ENCODE measurements at regions not wholly inside any gene's neighbourhood (a gene's known extent, or its start where the extent isn't known, plus 50 kb on each side); places are given as distances from the start of the nearest gene placed in this dataset.
"Not testable (repeated sequence)": the region's sequence is repeated elsewhere in the genome, so short reads cannot be mapped to it uniquely, and the experiment has no call there.

- DNase-seq (ENCODE audit: extremely low read depth, low read depth, low spot score) = no peak
Measured at GRCh38 chr4:189533603-189534002, 407.1 kb upstream of the FRG1 start.

GRCh38 chr4:189547559-189547958, 393.1 kb upstream of the FRG1 start:
- no peak for DNase-seq (ENCODE audit: extremely low read depth, low read depth, low spot score)

- no peak for DNase-seq (ENCODE audit: extremely low read depth, low read depth, low spot score)
Measured at GRCh38 chr4:189548484-189549125, 392.1 kb upstream of the FRG1 start.

- not testable (repeated sequence) for DNase-seq (ENCODE audit: extremely low read depth, low read depth, low spot score)
Measured at GRCh38 chr4:189551931-189552670, 388.6 kb upstream of the FRG1 start.

GRCh38 chr4:189560605-189561004, 380.1 kb upstream of the FRG1 start:
- not testable (repeated sequence) for DNase-seq (ENCODE audit: extremely low read depth, low read depth, low spot score)

- DNase-seq (ENCODE audit: extremely low read depth, low read depth, low spot score) = not testable (repeated sequence)
Measured at GRCh38 chr4:189563751-189564150, 376.9 kb upstream of the FRG1 start.

GRCh38 chr4:189566271-189566670, 374.4 kb upstream of the FRG1 start:
- DNase-seq (ENCODE audit: extremely low read depth, low read depth, low spot score) = not testable (repeated sequence)

- not testable (repeated sequence) for DNase-seq (ENCODE audit: extremely low read depth, low read depth, low spot score)
Measured at GRCh38 chr4:189566900-189567299, 373.8 kb upstream of the FRG1 start.

GRCh38 chr4:189579645-189580044, 361.0 kb upstream of the FRG1 start:
- not testable (repeated sequence) for DNase-seq (ENCODE audit: extremely low read depth, low read depth, low spot score)

GRCh38 chr4:189586908-189587632, 353.6 kb upstream of the FRG1 start:
- DNase-seq (ENCODE audit: extremely low read depth, low read depth, low spot score) = not testable (repeated sequence)

GRCh38 chr4:189589201-189589600, 351.5 kb upstream of the FRG1 start:
- not testable (repeated sequence) for DNase-seq (ENCODE audit: extremely low read depth, low read depth, low spot score)

- no peak for DNase-seq (ENCODE audit: extremely low read depth, low read depth, low spot score)
Measured at GRCh38 chr4:189592890-189593289, 347.8 kb upstream of the FRG1 start.

GRCh38 chr4:189597341-189597740, 343.3 kb upstream of the FRG1 start:
- DNase-seq (ENCODE audit: extremely low read depth, low read depth, low spot score) = no peak

- DNase-seq (ENCODE audit: extremely low read depth, low read depth, low spot score) = no peak
Measured at GRCh38 chr4:189600264-189600663, 340.4 kb upstream of the FRG1 start.

GRCh38 chr4:189600718-189601435, 339.8 kb upstream of the FRG1 start:
- DNase-seq (ENCODE audit: extremely low read depth, low read depth, low spot score) = no peak

- DNase-seq (ENCODE audit: extremely low read depth, low read depth, low spot score) = not testable (repeated sequence)
Measured at GRCh38 chr4:189602827-189603226, 337.8 kb upstream of the FRG1 start.

GRCh38 chr4:189610571-189610970, 330.1 kb upstream of the FRG1 start:
- DNase-seq (ENCODE audit: extremely low read depth, low read depth, low spot score) = not testable (repeated sequence)

- no peak for DNase-seq (ENCODE audit: extremely low read depth, low read depth, low spot score)
Measured at GRCh38 chr4:189613207-189613606, 327.5 kb upstream of the FRG1 start.

GRCh38 chr4:189615217-189615663, 325.4 kb upstream of the FRG1 start:
- DNase-seq (ENCODE audit: extremely low read depth, low read depth, low spot score) = no peak

GRCh38 chr4:189617741-189618140, 322.9 kb upstream of the FRG1 start:
- DNase-seq (ENCODE audit: extremely low read depth, low read depth, low spot score) = not testable (repeated sequence)
